WTC11 (cell line): ENCODE measurements at regions not wholly inside any gene's neighbourhood (a gene's known extent, or its start where the extent isn't known, plus 50 kb on each side); places are given as distances from the start of the nearest gene placed in this dataset.

ENCODE experiments used
- ATAC-seq: fragments of 200-7000 bp; cut with Tn5 transposase; 2 replicates; pipeline ENCODE4 v1.10.0; 2021; ENCODE audit warnings: mild to moderate bottlenecking, moderate library complexity
- CTCF ChIA-PET: fragments of 300-600 bp; sonication (Branson Sonifier 250); formaldehyde crosslinking; loops from one replicate; lab custom pipeline; 2021; ENCODE audit warnings: antibody characterized with exemption; lab: Charles Lee
- POLR2A ChIA-PET: fragments of 350-600 bp; sonication (Branson Sonifier 250); formaldehyde crosslinking; loops from one replicate; lab custom pipeline; 2021; ENCODE audit warnings: antibody characterized with exemption; lab: Charles Lee
- DNase-seq: peaks from one replicate; pipeline ENCODE4 v3.0.0; 2021; ENCODE audit warnings: low spot score
- H3K27ac Mint-ChIP-seq: 2 replicates; pipeline ENCODE4 v1.8.0; 2021; ENCODE audit warnings: mixed read lengths
- H3K27me3 Mint-ChIP-seq: 2 replicates; pipeline ENCODE4 v1.8.0; 2021; ENCODE audit warnings: low read depth, mild to moderate bottlenecking, moderate library complexity, mixed read lengths
- H3K36me3 Mint-ChIP-seq: 2 replicates; pipeline ENCODE4 v1.8.0; 2021; ENCODE audit warnings: mixed read lengths
- H3K4me1 Mint-ChIP-seq: 2 replicates; pipeline ENCODE4 v1.8.0; 2022; ENCODE audit warnings: mixed read lengths
- H3K4me3 Mint-ChIP-seq: 2 replicates; pipeline ENCODE4 v1.8.0; 2021; ENCODE audit warnings: mild to moderate bottlenecking, moderate library complexity, mixed read lengths
- H3K9me3 Mint-ChIP-seq: 2 replicates; pipeline ENCODE4 v1.8.0; 2021; ENCODE audit warnings: mixed read lengths
- ELF4 ChIP-seq: sonication (generic); formaldehyde crosslinking; IDR thresholded peaks from 2 replicates; pipeline ENCODE4 v1.8.1; 2022; ENCODE audit warnings: low read depth, mild to moderate bottlenecking, moderate library complexity, missing genetic modification reagents
- JAZF1 ChIP-seq: fragments of 250-450 bp; sonication (Bioruptor Pico); IDR thresholded peaks from 2 replicates; pipeline ENCODE4 v1.9.0; 2021; ENCODE audit warnings: moderate library complexity, mild to moderate bottlenecking, inconsistent platforms
- MYBL2 ChIP-seq: sonication (generic); formaldehyde crosslinking; IDR thresholded peaks from 2 replicates; pipeline ENCODE4 v1.8.1; 2023; ENCODE audit warnings: mild to moderate bottlenecking, moderate library complexity, missing genetic modification reagents
- NFATC4 ChIP-seq: fragments of 250-450 bp; sonication (Bioruptor Pico); IDR thresholded peaks from 2 replicates; pipeline ENCODE4 v1.9.0; 2021; ENCODE audit warnings: mild to moderate bottlenecking
- OVOL2 ChIP-seq: fragments of 250-450 bp; sonication (Bioruptor Pico); IDR thresholded peaks from 2 replicates; pipeline ENCODE4 v1.9.0; 2021; ENCODE audit warnings: mild to moderate bottlenecking, borderline replicate concordance
- SOX15 ChIP-seq: fragments of 250-450 bp; sonication (Bioruptor Pico); IDR thresholded peaks from 2 replicates; pipeline ENCODE4 v1.9.0; 2021; ENCODE audit warnings: mild to moderate bottlenecking
- STAT6 ChIP-seq: sonication (generic); formaldehyde crosslinking; conservative IDR thresholded peaks from 2 replicates; pipeline ENCODE4 v1.8.1; 2023; ENCODE audit warnings: mild to moderate bottlenecking, low read depth, missing genetic modification reagents, moderate library complexity
- TP53 ChIP-seq: sonication (generic); formaldehyde crosslinking; IDR thresholded peaks from 2 replicates; pipeline ENCODE4 v1.8.1; 2023; ENCODE audit warnings: mild to moderate bottlenecking, missing genetic modification reagents
- ZNF396 ChIP-seq: fragments of 250-450 bp; sonication (Bioruptor Pico); IDR thresholded peaks from 2 replicates; pipeline ENCODE4 v1.8.0; 2021; ENCODE audit warnings: mild to moderate bottlenecking, moderate library complexity, borderline replicate concordance
- ZNF532 ChIP-seq: fragments of 250-450 bp; sonication (Bioruptor Pico); IDR thresholded peaks from 2 replicates; pipeline ENCODE4 v1.9.0; 2021; ENCODE audit warnings: mild to moderate bottlenecking, borderline replicate concordance
- TF ChIP-seq, protein P1 (sequence below): sonication (generic); formaldehyde crosslinking; IDR thresholded peaks from 2 replicates; pipeline ENCODE4 v1.8.0; 2023; ENCODE audit warnings: missing genetic modification reagents
- TF ChIP-seq, protein P2 (sequence below): fragments of 250-450 bp; sonication (Bioruptor Pico); conservative IDR thresholded peaks from 2 replicates; pipeline ENCODE4 v1.9.0; 2021; ENCODE audit warnings: mild to moderate bottlenecking
- TF ChIP-seq, protein P3 (sequence below): sonication (generic); formaldehyde crosslinking; IDR thresholded peaks from 2 replicates; pipeline ENCODE4 v1.8.1; 2022; ENCODE audit warnings: missing genetic modification reagents, borderline replicate concordance
- TF ChIP-seq, protein P4 (sequence below): sonication (generic); formaldehyde crosslinking; conservative IDR thresholded peaks from 2 replicates; pipeline ENCODE4 v1.8.1; 2022; ENCODE audit warnings: mild to moderate bottlenecking, missing genetic modification reagents

DNA sequence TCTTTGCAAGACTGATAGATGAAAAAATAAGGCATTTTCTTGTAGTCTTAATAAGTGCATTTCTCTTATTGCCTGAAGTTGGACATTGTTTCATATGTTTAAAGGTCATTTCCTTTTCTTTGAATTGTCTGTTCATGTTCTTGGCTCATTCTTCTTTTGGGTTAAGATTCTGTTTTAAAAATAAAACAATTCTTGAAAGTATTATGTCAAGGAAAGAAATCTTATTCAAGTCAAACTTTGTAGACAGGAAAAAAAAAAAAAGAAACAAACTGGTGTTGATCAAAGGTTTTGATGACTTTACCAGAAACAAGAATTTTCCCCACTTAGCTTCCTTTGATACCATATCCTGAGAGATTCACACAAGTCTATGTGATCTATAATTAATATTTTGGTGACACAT is 132.9 kb upstream of the AADACL2 start:
- TF ChIP-seq OVOL2 (CRISPR knock-in tag) (no peak), ELF4 (CRISPR knock-in tag) (no peak), STAT6 (CRISPR knock-in tag) (no peak)
- TF ChIP-seq, protein P1, sequence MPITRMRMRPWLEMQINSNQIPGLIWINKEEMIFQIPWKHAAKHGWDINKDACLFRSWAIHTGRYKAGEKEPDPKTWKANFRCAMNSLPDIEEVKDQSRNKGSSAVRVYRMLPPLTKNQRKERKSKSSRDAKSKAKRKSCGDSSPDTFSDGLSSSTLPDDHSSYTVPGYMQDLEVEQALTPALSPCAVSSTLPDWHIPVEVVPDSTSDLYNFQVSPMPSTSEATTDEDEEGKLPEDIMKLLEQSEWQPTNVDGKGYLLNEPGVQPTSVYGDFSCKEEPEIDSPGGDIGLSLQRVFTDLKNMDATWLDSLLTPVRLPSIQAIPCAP (CRISPR knock-in tag): no peak
- TF ChIP-seq, protein P2, sequence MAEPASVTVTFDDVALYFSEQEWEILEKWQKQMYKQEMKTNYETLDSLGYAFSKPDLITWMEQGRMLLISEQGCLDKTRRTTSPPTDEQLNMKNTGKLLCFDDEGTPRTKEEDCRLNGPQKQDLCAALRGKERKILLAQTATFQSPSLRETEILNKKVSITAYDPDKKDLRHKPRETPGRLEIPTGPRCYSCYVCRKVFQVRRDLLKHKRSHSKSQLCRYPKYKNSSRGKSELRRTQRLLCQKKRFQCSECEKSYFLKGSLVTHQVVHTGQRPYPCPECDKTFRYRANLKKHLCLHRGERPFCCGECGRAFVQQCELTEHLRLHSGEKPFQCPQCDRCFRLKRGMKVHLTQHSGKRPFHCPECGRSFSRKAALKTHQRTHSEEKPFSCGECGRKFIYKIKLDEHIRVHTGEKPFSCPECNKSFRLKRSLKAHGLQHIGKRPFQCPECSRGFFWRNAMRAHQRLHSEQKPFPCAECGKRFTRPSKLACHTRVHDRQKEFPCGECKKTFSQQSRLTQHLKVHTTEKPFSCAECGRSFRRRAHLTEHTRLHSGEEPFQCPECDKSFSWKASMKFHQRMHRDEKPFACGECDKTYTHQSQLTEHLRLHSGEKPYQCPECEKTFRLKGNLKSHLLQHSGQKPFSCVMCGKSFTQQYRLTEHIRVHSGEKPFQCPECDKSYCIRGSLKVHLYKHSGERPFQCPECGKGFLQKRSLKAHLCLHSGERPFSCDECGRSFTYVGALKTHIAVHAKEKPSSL (CRISPR knock-in tag): no peak
- TF ChIP-seq, all 79 proteins: peak for 0
- ATAC-seq (no peak), DNase-seq (no peak)
- Mint-ChIP-seq H3K4me1 (peaks cover 8% of the 10 kb centered on the region), H3K27ac (no peak overlapping the region), H3K9me3 (no peaks in the 10 kb centered on the region), H3K36me3 (no peaks in the 10 kb centered on the region), H3K27me3 (no peaks in the 10 kb centered on the region), H3K4me3 (no peak overlapping the region)
- ChIA-PET POLR2A (no interaction called here), CTCF (no interaction called here)

GRCh38 chr3:151599103-151599672 is 134.5 kb upstream of the AADACL2 start:
- POLR2A ChIA-PET: no interaction called here
- CTCF ChIA-PET: no interaction called here
- H3K9me3 Mint-ChIP-seq: no peaks in the 10 kb centered on the region
- H3K27ac Mint-ChIP-seq: no peak overlapping the region
- H3K4me1 Mint-ChIP-seq: peaks cover 8% of the 10 kb centered on the region
- TF ChIP-seq MYBL2: no peak
- ATAC-seq: peak; percentile 96
- H3K4me3 Mint-ChIP-seq: no peak overlapping the region
- H3K27me3 Mint-ChIP-seq: no peaks in the 10 kb centered on the region
- no peaks in the 10 kb centered on the region for H3K36me3 Mint-ChIP-seq
- peak; percentile 33 for DNase-seq

- CTCF ChIA-PET: no interaction called here
- peaks cover 17% of the 10 kb centered on the region for H3K4me1 Mint-ChIP-seq
- no peak overlapping the region for H3K27ac Mint-ChIP-seq
Measured at GRCh38 chr3:151596940-151597339, 136.1 kb upstream of the IGSF10 start.

More at GRCh38 chr3:151596940-151597339, 136.1 kb upstream of the IGSF10 start:
- no peaks in the 10 kb centered on the region for H3K9me3 Mint-ChIP-seq
- H3K27me3 Mint-ChIP-seq: no peaks in the 10 kb centered on the region
- no peaks in the 10 kb centered on the region for H3K36me3 Mint-ChIP-seq
- no peak for ATAC-seq
- POLR2A ChIA-PET: no interaction called here
- H3K4me3 Mint-ChIP-seq: no peak overlapping the region
- TF ChIP-seq ZNF396: no peak
- TF ChIP-seq SOX15 (CRISPR knock-in tag): no peak
- no peak for TF ChIP-seq NFATC4 (CRISPR knock-in tag)
- TF ChIP-seq, protein P3, sequence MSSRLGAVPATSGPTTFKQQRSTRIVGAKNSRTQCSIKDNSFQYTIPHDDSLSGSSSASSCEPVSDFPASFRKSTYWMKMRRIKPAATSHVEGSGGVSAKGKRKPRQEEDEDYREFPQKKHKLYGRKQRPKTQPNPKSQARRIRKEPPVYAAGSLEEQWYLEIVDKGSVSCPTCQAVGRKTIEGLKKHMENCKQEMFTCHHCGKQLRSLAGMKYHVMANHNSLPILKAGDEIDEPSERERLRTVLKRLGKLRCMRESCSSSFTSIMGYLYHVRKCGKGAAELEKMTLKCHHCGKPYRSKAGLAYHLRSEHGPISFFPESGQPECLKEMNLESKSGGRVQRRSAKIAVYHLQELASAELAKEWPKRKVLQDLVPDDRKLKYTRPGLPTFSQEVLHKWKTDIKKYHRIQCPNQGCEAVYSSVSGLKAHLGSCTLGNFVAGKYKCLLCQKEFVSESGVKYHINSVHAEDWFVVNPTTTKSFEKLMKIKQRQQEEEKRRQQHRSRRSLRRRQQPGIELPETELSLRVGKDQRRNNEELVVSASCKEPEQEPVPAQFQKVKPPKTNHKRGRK: no peak
- no peak for TF ChIP-seq ZNF532 (CRISPR knock-in tag)
- TF ChIP-seq, protein P4, sequence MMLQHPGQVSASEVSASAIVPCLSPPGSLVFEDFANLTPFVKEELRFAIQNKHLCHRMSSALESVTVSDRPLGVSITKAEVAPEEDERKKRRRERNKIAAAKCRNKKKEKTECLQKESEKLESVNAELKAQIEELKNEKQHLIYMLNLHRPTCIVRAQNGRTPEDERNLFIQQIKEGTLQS (CRISPR knock-in tag): no peak
- no peak for TF ChIP-seq TP53 (CRISPR knock-in tag)
- TF ChIP-seq JAZF1 (CRISPR knock-in tag): no peak
- DNase-seq: no peak
